Occipital lobe (tissue), 1 donor: ENCODE measurements at regions not wholly inside any gene's neighbourhood (a gene's known extent, or its start where the extent isn't known, plus 50 kb on each side); places are given as distances from the start of the nearest gene placed in this dataset.
A peak's percentile ranks its signal among the peaks of the same experiment; 100 is the strongest.

Experiments
- DNase-seq: peaks from one replicate; lab custom pipeline; 2025; lab: John Stamatoyannopoulos, UW

DNA sequence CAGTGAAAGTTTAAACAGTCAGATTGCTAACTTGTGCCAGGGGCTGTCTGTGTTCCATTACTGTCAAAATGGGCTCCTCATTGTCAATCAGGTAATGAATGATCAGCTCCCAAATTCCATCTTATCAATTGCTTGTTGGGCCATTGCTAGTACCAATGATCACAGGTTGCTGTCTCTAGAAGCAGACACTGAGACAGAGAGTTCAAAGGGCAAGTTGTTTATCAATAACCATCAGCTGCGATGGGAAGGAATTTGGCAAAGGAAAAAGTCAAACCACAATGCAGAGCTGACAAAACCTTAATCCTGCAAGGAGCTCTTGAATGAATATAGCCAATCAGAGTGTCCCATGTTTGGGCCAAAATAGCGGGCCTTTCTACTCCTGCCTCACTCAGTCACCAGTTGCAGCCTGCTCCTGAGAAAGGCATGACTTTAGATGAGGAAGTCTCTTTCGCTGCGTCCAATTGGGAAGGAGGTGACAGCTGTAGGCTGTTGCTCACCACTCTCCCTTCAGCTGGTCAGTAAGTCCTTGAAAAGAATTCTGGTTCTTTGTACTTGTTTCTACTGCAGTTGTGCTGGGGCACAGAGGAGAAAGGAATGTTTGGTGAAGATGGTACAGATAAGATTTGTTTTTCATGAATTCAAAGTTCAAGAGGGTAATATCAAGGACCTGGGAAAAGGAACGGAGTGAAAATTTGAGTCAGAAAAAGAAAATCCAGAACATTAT is 179.2 kb upstream of the PDE3A start:
- DNase-seq, result no peak

DNA sequence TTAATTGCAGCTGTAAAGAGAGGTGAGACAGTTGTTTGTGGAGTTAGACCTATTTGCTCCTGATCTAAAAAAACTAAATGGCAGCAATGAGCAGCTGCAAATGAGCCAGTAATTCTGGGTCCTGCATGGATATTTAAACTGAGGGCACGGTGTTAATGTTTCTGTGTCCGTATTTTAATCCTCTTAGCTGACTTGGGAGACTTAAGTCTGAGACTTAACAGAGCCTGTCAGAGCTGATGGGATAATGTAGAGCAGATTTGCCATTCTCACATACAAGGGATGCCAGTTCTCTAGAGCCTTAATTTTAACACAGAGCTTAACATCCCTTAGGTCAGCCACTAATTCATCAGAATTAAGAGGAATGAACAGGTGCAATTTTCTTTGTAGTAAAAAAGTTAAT is 178.6 kb upstream of the PDE3A start:
- no peak for DNase-seq

DNA sequence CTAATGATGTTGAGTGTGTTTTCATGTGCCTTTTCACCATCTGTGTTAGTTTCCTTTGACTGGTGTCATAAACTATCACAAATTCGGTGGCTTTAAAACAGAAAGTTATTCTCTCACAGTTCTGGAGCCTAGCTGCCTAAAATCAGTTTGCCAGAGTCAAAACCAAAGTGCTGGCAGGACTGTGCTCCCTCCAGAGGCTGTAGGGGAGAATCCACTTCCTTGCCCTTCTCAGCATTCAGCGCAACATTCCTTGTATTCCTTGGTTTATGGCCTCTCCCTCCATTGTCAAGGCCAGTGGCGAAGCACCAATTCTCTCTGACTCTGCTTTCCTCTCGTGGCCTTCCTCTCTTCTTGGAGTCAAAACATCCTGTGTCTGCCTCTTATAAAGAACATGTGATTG is 174.2 kb upstream of the PDE3A start:
- DNase-seq, result no peak

DNA sequence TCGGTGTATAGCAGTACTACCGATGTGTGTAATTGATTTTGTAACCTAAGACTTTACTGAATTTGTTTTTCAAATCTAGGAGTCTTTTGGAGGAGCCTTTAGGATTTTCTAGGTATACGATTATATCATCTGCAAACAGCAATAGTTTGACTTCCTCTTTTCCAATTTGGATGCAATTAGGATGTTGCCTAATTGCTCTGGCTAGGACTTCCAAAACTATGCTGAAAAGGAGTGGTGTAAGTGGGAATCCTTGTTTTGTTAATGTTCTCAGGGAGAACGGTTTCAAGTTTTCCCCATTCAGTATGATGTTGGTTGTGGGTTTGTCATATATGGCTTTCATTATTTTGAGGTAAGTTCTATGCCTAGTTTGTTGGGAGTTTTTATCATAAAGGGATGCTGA is 171.6 kb upstream of the PDE3A start:
- no peak for DNase-seq

DNA sequence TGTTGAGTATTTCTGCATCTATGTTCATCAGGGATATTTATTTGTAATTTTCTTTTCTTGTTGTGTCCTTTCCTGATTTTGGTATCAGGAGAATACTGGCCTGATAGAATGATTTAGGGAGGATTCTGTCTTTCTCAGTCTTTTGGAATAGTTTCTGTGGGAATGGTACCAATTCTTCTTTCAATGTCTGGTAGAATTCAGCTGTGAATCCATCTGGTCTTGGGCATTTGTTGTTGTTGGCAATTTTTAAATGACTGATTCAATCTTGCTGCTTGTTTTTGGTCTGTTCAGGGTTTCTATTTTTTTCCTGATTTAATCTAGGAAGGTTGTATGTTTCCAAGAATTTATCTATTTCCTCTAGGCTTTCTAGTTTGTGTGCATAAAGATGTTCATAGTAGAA is 170.9 kb upstream of the PDE3A start:
- DNase-seq, result no peak

DNA sequence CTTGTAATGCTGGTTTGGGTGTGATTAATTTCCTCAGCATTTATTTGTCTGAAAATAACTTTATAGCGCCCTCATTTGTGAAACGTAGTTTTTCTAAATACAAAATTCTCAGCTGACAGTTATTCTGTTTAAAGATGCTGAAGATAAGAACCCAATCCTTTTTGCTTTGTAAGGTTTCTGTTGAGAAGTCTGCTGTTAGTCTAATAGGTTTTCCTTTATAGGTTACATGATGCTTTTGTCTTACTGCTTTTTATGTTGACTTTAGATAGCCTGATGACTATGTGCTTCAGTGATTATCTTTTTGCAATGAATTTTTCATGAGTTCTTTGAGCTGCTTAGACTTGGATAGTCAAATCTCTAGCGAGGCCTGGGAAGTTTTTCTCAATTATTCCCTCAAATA is 168.6 kb upstream of the PDE3A start:
- no peak for DNase-seq

DNA sequence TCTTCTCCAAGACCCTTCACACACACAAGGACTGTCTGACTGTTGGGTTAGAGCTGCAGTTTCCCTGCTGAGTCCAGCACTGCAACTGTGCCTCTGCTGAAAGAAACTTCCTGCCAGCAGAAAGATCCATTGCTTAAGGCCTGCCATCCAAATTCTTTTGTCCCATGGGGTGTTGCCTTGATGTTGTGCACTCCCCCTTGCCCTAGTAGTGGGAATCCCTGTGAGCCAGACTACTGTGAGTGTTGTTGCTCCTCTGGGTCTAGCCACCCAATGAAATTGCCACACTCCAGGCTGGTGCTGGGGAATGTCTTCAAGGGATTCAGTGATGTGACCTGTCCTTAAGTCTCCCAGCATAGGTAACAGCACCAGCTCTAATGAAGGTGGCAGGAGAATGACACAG is 166.6 kb upstream of the PDE3A start:
- DNase-seq, result no peak

DNA sequence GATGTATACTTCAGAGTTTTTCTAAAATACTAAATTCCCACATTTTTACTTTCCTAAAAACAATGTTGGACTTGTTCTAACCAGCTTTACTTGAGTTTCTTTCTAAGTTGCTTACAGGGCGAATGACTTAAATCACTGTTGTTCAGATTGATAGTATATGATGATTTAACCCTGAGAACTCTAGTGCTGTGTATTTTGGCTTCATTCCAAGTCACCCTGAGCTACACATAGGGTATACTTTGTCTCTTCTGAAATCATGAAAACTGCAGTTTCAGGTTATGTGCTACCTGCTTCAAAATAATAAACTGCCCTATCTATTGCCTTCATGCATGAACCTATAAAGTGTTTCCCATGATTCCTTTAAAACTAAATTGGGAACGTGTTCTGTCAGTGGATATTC is 162.5 kb upstream of the PDE3A start:
- DNase-seq, result no peak

DNA sequence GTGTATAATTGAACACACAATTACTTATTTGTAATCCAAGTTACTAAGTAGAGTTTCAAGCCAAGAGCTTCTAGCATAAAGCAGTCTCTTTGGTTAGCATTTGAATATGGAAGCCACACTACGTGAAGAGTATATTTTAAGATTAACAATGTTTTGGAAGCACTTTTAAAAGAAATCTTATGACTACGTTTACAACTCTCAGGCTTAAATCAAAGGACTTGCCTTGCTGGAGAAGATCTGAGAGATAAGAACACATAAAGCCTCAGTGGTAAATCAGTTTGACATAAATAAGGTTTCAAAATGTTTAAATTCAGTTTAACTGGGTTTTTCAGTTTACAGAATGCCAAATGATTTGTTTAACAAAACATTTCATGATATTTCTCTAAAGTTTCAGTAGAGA is 161.9 kb upstream of the PDE3A start:
- no peak for DNase-seq

DNA sequence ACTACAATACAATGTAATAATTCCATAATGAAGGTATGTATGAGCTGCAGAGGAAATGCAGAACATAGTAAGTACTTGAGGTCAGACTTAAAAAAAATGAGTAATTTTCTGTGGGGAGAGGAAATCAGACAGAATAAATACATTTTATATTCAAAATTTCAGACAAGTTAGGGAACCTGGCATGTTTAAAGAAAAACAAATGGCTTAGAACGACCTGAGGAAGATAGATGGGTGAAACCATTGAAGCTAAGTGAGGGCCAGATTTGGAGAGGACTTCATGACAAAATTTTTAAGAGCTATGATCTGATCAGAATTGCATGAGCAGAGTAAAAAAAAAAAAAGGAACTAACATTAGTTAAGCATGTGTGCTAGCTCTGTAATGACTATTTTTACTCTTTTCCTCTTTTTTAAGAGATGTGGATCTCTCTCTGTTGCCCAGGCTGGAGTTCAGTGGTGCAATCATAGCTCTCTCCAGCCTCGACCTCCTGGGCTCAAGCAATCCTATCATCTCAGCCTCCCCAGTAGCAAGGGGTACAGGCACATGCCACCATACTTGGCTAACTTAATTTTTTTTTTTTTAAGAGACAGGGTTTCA is 157.6 kb upstream of the PDE3A start:
- DNase-seq, result no peak

DNA sequence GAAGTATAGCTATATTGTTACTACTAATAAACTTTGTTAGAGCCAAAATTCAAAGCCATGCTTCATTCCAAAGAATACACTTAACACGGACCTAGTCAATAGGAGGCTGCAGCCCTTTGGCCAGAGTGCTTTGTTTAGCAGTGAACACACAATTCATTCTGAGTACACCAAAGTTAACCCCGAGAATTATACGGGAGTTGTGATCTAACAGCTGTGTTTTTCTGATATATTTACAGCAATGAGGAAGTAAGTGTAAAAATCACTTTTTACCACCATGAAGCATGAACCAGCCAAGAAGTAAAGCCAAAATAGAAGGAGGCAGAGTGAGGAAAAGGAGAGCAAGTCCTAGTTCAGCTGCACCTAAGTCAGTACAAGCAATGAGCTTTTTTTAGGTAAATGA is 156.8 kb upstream of the PDE3A start:
- DNase-seq, result no peak

DNA sequence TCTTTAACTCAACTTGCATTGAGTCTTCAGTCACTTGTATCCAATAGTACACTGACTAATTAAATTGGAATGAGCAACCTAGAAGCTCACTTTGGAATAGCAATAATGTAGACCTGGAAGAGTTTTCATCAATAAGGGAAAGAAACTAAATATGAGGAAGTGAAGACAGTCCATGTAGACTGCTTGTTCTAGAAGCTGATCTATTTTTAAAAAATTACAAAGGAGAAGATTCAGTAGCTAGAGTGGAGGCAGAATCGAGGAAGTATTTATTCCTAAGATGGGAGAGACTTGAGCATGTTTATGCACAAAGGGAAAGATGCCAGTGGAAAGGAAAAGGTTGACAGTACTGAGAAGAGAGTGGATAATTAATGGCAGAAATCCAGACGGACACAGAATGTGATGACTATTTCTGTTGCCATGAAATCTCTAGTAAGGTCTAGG is 156.3 kb upstream of the PDE3A start:
- no peak for DNase-seq

DNA sequence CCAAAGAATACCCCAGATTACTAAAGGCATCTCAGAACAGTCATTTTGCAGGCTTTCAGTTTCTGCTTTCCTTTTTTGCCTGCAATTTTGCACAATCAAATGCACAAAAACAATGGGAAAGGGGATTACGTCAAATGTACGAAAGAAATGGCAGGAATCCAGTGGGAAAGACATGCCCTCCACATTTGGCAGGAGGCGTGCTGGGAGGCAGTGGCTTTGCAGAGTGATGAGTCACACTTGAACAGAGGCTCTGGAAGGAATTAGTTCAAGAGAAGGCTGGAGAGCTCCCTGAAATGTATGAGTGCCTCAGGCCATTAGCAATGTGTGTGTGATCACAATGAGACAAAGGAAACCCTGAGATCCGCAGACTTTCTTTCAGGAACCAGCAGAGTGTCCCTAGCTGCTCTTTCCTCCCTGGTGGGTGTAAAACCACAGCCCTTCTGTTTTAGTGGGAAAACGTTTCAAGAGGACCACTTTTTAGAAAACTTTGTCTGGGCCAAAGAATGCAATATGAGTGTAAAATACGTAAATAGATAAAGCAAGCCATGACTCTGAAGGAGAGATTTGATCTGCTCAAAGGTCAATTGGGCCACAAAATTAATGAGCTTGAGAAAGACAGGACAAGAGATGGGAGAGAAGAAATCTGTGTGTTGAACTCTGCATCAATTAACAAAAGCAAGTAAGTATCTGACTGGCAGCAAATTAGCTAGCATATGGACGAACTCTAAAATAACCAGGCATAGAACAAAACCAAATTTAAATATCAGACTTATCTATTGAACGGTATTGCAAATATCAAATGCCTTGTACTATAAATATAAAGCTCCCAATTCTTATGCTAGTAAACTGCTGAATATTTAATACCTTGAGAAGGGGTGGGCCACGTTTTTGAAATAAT is 155.4 kb upstream of the PDE3A start:
- peak; percentile 73 for DNase-seq

DNA sequence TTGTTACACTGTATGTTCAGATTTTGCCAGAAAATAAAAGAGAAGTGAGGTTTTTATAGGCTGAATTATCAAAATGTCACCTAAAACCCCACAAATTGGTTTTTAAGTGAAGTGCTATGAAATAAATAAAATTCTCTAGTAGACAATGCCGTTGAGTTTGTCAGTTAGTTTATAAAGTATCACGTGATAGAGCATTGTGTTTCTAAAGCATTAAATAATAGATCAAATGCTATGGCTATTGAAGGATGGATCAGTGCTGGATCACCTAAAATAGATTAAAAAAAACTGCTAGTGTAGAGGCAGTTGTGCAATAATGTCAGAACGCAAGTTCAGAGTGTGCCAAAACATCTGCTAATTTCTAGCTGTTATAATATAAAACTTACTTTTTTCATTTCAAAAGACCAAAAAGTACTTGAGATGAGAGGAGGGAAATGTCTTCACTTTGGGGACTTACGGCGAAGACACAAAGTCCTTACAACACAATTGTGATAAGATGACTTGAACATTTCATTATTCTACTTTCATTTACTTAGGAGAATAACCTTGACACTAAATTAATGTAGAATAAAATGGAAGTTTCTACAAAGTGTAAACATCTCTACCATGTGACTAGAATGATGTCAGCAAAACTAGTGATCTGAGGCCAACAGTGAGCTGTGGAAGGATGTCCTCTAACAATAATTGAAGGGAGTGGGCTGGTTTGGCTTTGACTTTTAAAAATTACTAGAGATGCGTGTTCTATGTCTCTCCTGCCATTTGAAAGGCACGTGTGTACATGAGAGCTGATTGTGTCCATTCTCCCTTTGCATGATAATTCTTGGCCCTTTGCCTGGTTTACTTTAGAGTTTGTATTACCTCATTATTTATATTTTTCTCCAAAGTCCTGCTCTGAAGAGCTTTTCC is 154.4 kb upstream of the PDE3A start:
- no peak for DNase-seq

DNA sequence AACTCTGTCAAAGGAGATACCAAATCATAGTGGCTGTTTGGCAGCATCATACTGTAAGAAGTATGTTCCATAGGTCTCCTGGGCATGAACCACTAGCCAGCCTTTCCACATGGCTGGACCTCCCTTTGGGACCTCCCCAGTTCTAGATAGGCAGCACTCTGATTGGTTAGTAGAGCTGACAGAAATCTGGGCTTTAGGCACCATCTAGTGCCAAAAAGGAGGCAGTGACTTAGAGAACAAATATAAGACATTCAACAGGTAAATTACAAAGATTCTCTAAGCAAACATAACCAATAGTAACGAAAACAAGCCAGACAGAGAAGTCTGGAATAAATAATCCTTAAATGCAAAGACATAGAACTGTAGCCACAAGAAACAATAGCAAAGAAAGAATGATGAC is 148.0 kb upstream of the PDE3A start:
- no peak for DNase-seq

DNA sequence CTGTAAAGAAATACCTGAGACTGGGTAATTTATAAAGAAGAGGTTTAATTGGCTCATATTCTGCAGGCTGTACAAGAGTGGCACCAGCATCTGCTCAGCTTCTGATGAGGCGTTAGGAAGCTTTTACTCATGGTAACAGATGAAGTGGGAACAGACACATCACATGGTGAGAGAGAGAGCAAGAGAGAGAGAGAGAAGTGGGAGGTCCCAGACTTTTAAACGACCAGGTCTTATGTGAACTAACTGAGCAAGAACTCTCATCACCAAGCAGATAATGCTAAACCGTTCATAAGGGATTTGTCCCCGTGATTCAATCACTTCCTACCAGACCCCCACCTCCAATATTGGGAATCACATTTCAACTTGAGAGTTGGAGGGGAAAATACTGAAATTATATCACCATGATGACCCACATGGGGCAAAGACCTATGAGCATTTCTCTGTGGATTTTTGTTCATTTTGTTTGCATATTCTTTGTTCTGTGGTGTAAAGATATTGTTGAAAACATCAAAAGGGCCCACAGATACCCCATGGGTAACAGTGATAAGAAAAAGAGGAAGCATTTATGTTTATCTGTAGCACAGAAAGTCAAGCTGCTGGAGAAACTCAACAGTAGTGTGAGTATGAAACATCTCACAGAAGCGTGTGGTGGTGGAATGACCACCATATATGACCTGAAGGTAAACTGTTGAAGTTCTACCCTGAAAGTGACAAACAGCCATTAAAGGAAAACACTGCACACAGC is 135.2 kb upstream of the PDE3A start:
- no peak for DNase-seq

DNA sequence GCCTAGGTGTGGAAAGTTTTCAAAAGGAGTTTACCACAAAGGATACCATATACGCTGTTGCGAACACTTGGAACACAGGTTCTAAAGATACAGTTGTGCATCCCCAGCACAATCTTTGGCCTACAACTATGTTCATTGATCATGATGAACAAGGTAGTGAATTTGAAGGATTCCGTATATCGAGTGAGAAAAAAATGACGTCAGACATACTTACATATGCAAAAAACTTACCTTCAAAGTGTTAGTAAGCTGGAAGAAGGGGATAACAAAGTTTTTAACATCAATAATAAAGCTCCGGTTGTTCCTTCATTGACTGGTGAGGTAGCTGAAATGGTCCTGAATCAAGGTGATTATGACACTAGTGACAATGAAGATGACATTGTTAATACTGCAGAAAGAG is 133.9 kb upstream of the PDE3A start:
- no peak for DNase-seq

DNA sequence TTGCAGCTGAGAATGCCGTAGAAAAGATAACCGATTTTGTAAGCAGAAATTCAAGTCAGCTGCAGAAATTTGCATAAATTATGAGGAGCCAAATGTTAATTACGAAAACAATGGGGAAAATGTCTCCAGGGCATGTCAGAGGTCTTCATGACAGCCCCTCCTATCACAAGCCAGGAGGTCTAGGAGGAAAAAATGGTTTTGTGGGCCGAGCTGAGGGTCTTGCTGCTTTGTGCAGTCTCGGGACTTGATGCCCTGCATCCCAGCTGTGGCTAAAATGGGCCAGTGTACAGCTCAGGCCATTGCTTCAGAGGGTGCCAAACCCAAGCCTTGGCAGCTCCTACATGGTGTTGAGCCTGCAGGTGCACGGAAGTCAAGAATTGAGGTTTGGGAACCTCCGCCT is 131.2 kb upstream of the PDE3A start:
- no peak for DNase-seq

DNA sequence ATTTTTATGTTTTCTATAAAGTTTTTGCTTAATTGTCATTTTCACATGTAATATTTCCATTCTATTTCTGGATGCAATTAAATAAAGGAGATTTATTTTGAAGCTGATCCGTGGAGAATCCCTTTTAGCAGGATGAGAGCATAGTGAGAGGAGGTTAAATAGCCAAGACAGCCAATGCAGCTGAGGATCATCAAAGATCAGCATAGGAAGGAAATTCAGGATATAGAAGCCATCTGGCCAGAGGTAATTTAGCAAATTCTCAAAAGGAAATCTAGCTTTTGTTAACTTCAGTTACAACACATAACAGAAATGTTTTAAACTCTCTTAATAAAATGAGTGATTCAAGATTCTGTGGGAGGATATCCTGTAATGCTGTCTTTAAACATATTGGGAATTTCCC is 122.8 kb upstream of the PDE3A start:
- DNase-seq, result no peak

DNA sequence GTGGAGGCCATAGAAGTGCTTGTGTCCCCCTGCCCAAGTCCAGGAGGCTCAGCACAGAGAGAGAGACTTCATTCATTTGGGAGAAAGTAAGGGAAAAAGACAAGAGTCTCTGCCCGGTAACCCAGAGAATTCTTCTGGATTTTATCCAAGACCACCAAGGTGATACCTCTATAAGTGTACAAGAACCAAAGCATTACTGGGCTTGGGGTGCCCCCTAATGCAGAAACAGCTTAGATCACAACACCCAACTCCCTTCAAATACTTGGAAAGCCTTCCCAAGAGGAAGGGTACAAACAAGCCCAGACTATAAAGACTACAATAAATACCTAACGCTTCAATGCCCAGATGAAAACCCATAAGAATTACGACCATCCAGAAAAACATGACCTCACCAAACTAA is 119.7 kb upstream of the PDE3A start:
- DNase-seq, result no peak

DNA sequence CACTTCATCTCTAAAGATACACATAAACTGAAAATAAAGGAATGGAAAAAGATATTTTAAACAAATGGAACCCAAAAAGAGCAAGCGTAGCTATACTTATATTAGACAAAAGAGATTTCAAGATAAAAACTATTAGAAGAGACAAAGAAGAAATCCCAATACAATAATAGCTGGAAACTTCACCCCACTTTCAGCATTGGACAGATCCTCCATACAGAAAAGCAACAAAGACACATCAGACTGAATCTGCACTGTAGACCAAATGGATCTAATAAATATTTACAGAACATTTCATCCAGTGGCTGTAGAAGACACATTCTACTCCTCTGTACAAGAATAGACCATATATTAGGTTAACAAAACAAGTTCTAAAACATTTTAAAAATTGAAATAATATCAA is 117.6 kb upstream of the PDE3A start:
- no peak for DNase-seq
